ENCODE measurements at regions not wholly inside any gene's neighbourhood (a gene's known extent, or its start where the extent isn't known, plus 50 kb on each side); places are given as distances from the start of the nearest gene placed in this dataset.
"Not testable (repeated sequence)": the region's sequence is repeated elsewhere in the genome, so short reads cannot be mapped to it uniquely, and the experiment has no call there.

DNA sequence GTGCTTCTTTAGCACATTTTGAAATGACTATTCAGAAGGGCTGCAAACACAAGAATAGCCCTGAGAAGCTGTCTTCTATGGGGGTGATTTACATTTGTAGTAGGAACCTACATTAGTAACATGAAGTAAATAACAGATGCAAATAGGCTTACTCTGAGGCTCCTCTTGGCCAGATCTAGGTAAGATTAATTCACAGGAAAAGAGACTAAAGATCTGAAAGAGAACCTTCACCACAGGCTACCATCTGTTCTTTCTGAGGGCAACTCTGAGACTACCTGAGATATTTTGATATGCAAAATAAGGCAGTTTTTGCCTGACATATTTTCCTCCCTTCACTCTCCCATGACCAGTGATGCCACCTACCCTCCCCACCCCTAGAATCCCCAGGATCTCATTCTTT, 1267.8 kb downstream of the PLA2G4A start:
- no peak for DNase-seq

DNA sequence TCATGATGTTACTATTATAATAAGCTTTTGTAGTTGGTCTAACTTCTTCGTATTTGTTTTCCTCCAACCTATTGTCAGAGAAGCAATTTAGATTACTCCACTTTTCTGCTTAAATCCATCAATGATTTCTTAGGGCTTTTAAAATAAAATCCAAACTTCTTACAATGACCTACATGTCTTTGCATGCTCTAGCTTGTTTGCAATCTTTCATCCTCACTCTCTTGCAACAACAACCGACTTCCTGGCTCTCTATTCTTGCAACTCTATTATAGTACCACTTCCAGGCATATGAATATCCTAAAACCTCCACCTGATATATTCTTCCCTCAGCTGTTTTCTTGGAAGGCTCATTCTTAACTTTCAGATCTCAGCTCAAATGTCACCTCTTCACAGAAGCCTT, 1288.7 kb downstream of the PLA2G4A start:
- no peak for DNase-seq

DNA sequence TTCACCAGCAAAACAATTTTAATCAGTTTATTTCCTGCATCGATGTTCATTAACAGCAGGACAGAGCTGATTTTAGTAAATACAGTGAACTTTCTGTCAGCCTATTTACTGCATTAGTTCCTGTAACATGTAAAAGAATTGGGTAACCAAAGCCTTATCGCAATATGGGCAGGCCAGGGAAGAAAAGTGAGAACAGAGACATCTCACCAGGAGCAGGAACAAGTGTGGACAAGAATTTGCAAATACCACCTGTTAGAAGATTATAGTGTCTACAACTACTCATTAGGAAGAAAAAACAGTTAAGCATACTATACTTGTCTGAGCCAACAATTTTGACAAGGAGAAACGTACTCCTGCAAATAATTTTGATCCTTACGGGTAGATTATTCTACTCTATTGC, 1293.9 kb downstream of the PLA2G4A start:
- DNase-seq: no peak

DNA sequence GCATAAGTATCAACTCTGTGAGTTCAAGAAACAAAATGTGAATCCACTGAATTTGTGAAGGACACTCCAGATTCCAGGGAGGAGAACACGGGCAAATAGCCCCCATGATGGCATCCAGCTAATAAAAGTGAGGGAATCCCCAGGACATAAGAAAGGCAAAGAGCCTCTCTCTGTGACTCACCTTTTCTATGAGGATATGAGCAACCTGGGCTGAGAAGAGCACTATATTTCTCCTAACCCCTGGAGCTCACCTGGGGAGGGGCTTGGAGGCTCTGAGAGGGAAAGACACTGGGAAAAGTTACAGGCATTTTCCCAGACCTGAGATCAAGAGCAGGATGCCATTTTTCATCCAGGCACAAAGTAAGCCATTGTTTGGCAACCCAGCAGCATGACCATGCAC, 1298.8 kb downstream of the PLA2G4A start:
- no peak for DNase-seq

DNA sequence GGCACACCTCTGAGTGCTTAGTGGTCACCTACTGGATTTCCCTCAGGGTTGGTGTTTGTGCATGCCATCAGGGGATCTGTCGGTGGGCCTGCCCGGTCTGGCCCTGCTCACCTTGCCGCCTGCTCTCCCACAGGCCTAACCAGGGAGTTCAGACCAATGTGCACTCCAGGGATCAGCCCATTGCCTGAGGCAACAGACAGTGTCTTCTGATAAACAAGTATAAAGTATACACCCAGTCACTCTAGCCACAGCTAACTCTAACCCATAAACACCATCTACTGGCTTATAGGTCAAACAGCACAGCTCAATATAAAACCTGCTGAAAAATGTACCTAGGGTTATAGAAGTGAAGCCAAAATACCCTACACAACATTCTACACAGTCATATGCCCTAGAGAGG, 1300.0 kb downstream of the PLA2G4A start:
- no peak for DNase-seq

DNA sequence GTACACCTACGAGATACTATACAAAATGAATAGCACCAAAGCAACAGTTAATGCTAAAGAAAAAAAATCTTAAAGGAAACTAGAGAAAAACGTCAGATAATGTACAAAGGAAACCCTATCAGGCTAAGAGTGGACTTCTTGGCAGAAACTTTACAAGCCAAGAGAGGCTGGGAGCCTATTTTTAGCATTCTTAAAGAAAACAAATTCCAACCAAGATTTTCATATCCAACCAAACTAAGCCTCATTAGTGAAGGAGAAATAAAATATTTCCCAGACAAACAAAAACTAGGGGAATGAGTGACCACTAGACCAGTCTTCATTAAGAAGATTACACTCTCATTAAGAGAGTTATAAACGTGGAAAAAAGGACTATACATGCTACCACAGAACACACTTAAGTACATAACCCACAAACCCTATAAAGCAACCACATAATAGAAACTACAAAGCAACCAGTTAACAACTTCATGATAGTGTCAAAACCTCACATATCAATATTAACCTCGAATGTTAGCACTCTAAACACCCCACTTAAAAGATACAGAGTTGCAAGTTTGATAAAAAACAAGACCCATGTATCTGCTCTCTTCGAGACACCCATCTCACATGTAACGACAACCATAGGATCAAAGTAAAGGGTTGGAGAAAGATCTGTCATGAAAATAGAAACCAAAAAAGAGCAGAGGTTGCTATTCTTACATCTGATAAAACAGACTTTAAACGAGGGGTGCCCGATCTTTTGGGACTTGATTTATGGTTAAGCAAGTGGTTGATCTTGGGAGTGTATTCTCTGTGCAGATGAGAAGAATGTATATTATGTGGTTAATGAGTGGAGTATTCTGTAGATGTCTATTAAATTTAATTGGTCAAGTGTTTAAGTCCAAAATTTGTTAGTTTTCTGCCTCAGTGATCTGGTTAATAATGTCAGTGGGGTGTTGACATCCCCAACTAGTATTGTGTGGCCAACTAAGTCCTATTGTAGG, 1301.4 kb downstream of the PLA2G4A start:
- DNase-seq: no peak

DNA sequence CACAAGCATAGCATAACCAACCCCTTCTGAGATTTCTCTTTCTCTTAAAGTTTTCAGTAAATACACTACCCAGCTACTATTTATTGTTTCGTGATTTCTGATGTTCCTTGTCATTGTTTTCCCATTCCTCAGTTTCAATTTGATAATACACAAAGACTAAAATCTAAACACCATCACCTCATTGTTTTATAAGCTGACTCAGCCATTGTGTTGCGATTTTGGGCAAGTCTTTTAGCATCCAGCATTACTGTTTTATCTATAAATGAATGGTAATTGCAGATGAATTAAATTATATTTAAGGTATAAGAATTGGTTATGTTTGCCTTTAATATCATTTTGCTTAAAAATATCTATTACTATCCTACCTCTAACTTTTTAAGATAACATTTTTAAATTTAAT, 1308.5 kb downstream of the PLA2G4A start:
- no peak for DNase-seq

DNA sequence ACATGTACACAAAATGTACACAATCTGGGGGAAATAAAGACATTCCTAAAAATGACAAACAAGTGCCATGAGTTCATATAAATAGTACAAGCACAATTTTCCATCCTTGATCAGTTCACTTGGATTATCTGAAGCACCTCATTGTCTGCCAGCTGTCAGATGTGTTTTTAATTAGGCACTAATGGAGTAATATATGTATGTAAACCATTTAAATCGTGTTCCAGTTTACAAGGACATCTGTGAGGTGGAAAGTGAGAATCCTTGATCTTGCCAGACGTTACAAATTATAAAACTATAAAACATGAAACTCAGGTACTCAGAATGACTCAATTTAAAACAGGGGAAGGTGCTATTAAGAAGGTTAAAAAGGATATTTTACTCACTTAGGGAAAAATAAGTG, 1312.2 kb downstream of the PLA2G4A start:
- no peak for DNase-seq

DNA sequence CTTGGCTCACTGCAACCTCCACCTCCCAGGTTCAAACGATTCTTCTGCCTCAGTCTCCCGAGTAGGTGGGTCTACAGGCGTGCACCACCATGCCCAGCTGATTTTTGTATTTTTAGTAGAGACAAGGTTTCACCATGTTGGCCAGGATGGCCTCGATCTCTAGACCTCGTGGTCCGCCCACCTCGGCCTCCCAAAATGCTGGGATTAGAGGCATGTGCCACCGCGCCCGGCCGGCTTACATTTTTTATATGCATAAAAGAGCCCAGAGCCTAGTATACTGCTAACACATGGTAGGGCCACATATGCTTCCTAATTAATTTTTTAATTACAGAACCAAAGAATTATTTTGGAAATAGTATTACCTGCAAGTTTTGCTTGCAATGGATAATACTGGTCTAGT, 1325.4 kb downstream of the PLA2G4A start:
- no peak for DNase-seq

DNA sequence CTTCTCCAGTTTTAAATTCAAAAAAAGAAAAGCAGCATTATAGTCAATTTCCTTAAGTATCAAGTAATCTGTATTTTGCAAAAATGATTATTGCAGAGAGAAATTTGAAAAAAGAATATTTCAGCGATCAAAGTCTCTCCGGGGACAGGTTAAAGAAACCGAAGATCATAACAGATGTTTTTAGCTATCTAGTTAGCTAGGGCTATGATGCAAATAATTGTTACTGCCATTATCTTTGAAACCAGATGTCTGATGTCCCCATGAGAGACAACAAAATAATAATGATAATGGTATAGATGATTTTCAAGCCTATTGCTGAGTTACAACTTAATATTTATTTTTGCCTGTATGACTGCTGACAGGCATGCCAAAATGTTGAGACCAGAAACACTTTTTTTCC, 1326.0 kb downstream of the PLA2G4A start:
- DNase-seq: no peak

DNA sequence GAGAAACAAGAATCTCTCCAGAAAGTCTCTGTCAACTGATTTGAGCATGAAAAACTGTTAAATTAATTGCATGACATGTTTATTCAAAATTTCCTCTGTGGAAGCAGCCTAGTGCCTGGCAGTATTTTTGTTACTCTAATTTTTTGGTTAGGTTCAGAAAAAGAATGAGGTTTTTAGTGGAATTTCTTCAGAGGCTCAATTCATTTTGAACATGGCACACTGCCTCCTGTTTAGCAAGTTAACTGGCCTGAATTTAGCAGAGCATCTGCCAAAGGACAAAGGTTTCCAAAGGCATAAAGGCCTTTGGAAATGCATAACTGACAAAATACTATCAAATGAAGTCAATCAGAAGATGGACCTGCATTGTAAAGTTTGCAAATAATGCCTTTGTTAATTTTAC, 1326.5 kb downstream of the PLA2G4A start:
- DNase-seq: peak; percentile 30

DNA sequence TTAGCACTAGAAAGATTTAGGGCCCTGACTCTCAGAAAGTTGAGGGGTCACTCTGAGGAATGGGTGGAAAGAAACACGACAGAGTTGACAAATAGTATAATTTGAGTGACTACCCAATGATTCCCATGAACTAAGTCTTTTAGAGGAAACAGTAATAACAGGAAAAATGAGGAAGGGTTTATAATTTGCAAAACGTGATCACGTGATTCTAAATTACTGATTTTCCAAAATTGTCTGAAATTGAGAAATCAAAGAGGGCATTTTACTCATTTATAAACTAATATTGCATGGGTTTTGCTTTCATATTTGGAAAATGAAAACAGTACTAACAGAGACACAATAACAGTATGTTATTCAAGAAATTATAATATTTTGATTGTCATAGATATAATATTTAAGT, 1335.7 kb downstream of the PLA2G4A start:
- DNase-seq: no peak

DNA sequence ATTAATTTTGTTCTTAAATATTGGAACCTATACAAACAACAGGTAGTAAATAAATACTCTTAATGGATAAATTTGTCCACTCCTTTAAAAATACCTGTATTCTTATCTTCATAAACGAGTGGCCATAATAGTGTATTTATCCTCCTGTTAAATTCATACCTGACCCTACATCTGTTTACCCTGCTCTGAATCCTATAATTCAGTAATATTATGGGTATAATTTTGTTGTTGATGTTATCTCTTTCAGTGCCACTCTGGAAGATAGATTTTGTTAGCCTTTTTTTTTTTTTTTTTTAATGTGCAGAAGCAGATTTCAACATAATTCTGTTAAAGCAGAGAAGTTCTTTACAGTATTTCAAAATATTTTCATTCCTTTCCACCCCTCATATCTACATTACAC, 1337.9 kb downstream of the PLA2G4A start:
- no peak for DNase-seq

DNA sequence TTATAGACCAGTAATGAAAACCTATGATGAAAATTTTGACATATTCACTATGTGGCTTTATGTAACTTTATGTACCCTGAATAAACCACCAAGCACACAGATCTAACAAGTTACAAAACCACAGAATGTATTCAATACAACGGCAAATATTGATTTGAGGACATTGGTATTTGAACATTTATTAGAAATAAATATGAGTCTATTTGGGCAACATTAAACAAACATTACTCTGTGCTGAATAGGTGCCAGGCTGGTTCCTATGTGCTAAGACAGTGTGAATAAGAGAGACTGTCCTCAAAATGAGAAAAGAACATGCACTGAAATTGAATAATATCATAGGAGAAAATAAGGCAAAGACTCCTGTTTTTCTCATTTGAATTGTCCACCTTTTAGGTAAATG, 1341.2 kb downstream of the PLA2G4A start:
- DNase-seq: no peak

DNA sequence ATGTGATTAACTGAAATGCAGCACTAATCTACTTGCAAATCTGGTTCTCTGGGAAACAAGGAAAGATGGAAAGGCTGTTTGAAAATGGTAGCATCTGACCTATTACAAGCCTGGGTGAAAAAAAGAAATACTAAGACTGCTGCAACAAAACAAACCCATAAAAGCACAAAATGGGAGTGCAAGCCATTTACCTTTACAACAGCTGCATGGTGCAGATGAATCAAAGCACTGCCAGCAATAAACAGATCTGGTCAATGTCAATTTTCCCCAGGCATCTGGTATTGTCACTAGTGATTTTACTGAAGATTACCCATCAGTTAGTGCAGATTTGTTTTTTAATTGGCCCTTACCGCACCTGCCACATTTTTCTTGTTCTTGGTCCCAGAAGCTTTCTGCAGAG, 1341.7 kb downstream of the PLA2G4A start:
- DNase-seq: no peak

DNA sequence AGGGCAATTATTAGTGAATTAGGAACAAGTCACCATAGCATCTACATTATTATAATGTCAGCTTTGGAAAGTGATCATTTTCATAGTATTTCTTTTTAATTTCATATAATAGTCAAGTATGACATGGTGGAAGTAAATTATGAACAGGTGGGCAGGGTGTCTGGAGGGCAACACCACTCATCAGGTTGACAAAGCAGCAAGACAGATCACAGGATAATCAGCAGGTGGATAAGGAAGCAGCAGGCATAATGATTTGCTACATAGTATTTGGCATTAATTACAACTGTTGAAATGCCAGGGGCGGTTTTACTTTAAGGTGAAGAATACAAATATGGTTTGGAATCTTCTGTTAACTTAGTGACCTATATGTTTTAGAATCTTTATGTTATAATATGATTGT, 1342.2 kb downstream of the PLA2G4A start:
- no peak for DNase-seq

DNA sequence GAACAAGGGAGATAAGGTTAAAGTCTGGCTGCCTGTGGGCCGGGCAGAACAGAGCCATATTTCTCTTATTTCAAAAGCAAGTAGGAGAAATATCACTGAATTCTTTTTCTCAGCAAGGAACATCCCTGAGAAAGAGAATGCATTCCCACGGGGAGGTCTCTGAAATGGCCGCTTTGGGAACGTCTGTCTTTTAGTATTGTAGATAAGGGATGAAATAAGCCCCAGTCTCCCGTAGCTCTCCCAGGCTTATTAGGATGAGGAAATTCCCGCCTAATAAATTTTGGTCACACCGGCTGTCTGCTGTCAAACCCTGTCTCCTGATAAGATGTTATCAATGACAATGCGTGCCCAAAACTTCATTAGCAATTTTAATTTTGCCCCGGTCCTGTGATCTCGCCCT, 1353.3 kb downstream of the PLA2G4A start:
- DNase-seq: not testable (repeated sequence)

DNA sequence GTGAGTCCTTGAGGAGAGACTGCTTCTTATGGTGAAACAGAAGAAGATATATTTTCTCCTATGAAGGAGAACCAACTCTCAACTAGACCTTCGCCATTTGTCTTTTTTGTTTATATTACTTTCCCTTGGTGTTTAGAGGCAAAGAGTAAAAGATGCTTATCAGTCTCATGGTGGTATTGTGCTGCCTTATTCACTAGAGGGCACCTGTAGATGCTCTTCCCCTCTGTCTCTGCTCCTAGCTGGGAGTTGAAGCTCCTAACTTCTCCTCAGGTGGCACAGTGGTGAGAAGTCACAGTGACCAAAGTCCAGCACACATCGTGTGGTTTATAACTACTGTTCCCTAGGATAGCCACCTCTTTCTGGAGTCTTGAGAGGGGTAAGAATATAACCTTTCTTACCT, 1359.6 kb downstream of the PLA2G4A start:
- DNase-seq: no peak

DNA sequence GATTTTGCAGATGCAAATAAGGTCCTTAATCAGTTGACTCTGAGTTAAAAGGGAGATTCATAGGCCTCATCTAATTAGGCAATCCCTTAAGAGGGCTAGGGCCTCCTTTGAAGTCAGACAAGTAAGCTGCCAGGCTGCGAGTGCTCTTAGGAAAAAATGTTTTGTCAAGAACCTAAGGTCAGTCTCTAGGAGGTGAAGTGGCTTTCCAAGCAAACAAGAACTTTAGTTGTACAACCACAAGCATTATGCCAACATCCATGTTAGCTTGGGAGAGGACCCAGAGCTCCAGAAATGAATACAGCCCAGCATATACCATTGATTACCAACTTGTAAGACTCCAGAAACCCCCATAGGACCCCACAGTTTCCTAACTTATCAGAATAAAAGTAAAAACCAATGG, 1366.2 kb downstream of the PLA2G4A start:
- no peak for DNase-seq

DNA sequence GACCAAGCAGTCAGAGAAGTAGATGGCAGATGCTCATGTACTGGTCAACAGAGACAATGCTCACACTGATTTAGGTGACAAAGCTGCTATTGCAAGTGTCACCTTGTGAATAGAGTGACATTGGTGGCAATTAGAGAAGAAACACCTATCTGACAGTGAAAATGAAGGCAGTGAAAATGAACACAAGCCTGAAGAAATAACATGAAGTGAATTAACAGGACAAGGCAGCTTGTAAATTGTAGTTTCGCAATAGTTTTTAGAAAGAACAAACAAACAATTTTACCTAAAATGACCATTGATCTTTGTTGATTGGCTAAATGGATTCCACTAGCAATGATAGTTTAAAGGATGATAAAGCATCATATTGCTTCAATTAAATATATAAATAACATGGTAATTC, 1389.5 kb downstream of the PLA2G4A start:
- no peak for DNase-seq

DNA sequence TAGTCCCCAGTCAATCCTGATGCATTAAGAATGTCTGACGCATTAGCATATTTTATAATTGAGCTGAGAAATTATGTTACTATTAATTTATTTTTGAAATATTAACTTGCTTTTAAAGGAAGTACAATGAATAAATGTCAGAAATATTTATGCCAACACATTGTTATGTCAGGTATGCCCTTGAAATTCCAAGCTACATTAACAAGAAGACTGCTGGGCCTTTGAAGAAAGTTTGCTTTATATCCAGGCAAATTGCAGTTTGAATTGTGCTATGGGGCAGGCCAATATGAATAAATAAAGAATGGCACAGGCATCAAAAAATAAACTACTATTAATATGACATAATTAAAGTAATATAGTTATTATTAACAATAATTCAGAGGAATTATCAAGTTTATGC, 1391.3 kb downstream of the PLA2G4A start:
- no peak for DNase-seq

DNA sequence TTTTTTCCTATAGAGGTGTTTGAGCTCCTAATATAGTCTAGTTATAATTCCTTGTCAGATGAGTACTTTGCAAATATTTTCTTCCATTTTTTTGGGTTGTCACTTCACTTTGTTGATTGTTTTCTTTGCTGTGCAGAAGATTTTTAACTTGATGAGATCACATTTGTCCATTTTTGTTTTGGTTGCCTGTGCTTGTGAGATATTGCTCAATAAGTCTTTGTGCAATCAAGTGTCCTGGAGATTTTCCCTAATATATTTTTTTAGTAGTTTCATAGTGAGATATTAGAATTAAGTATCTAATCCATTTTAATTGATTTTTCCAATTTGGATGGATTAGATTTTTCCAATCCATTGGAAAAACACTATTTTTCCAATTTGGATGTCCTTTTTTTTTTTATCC, 1395.5 kb downstream of the PLA2G4A start:
- DNase-seq: no peak

DNA sequence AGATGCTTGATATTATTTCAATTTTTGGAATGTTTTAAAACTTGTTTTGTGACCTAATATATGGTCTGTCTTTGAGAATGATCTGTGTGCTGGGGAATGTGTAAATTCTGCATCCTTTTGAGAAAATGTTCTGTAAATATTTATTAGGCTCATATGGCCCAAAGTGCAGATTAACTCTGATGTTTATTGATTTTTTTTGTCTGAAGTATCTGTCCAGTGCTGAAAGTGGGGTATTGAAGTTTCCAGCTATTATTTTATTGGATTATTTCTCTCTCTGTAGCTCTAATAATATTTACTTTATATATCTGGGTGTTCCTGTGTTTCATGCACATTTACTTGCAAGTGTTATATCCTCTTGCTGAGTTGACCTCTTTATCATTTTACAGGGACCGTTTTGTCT, 1397.2 kb downstream of the PLA2G4A start:
- no peak for DNase-seq

DNA sequence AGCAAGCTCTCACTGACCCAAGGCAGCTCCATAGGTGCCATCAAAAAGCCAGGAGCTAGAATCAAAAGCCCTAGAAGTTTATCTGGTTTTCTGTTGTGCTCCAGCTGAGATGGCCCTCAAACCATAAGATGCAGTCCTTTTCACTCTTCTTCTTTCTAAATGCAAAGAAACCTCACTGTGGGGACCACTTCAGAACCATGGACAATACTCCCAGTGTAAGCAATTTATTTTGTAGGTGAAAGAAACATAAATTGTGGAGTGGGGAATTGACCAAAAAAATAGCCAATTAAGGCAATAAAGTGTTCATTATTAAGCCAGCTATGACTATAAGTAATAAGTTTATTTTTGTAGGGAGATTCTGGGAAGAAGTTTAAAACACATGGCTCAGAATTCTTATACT, 1399.9 kb downstream of the PLA2G4A start:
- no peak for DNase-seq
